ENCODE measurements at regions not wholly inside any gene's neighbourhood (a gene's known extent, or its start where the extent isn't known, plus 50 kb on each side); places are given as distances from the start of the nearest gene placed in this dataset.

GRCh38 chr2:162938387-162938786 is 99.8 kb upstream of the KCNH7 start:
- Histone ChIP-seq H3K27ac (no peak overlapping the region), H3K4me3 (no peak overlapping the region), H3K9me3 (replicated peaks) (no peaks in the 10 kb centered on the region), H3K27me3 (no peaks in the 10 kb centered on the region), H3K4me1 (no peaks in the 10 kb centered on the region), H3K36me3 (no peaks in the 10 kb centered on the region)
- no peak for DNase-seq

- H3K36me3 ChIP-seq: no peaks in the 10 kb centered on the region
- H3K4me1 ChIP-seq: no peaks in the 10 kb centered on the region
- H3K27ac ChIP-seq: no peak overlapping the region
- H3K9me3 ChIP-seq (replicated peaks): no peaks in the 10 kb centered on the region
- no peaks in the 10 kb centered on the region for H3K27me3 ChIP-seq
- no peak for DNase-seq
- no peak overlapping the region for H3K4me3 ChIP-seq
These were observed 95.6 kb upstream of the KCNH7 start for GRCh38 chr2:162934191-162934590.

- Histone ChIP-seq H3K27me3 (no peaks in the 10 kb centered on the region), H3K27ac (no peak overlapping the region), H3K4me3 (no peak overlapping the region), H3K4me1 (no peaks in the 10 kb centered on the region), H3K9me3 (replicated peaks) (no peaks in the 10 kb centered on the region), H3K36me3 (no peaks in the 10 kb centered on the region)
- no peak for DNase-seq
These were observed 93.8 kb upstream of the KCNH7 start for GRCh38 chr2:162932416-162932815.

- Histone ChIP-seq H3K9me3 (replicated peaks) (no peaks in the 10 kb centered on the region), H3K4me1 (peaks cover 8% of the 10 kb centered on the region; the same call in 1 of the 2 replicates), H3K27me3 (no peaks in the 10 kb centered on the region), H3K4me3 (no peak overlapping the region), H3K27ac (no peak overlapping the region), H3K36me3 (no peaks in the 10 kb centered on the region)
- DNase-seq: no peak
These were observed 91.0 kb upstream of the KCNH7 start for GRCh38 chr2:162929571-162929970.

GRCh38 chr2:162928356-162928755 is 89.8 kb upstream of the KCNH7 start:
- no peak for DNase-seq
- H3K4me1 ChIP-seq: peaks cover 8% of the 10 kb centered on the region; the same call in 1 of the 2 replicates
- H3K9me3 ChIP-seq (replicated peaks): no peaks in the 10 kb centered on the region
- no peak overlapping the region for H3K27ac ChIP-seq
- H3K36me3 ChIP-seq: no peaks in the 10 kb centered on the region
- H3K4me3 ChIP-seq: no peak overlapping the region
- no peaks in the 10 kb centered on the region for H3K27me3 ChIP-seq

- H3K27ac ChIP-seq: no peak overlapping the region
- DNase-seq: no peak
- no peaks in the 10 kb centered on the region for H3K36me3 ChIP-seq
- no peaks in the 10 kb centered on the region for H3K9me3 ChIP-seq (replicated peaks)
- H3K27me3 ChIP-seq: no peaks in the 10 kb centered on the region
- peaks cover 8% of the 10 kb centered on the region; the same call in 1 of the 2 replicates for H3K4me1 ChIP-seq
- no peak overlapping the region for H3K4me3 ChIP-seq
These were observed 88.3 kb upstream of the KCNH7 start for GRCh38 chr2:162926907-162927306.

GRCh38 chr2:162926501-162926900 is 87.9 kb upstream of the KCNH7 start:
- peak in 1 of 2 experiments; percentile 9 for DNase-seq
- H3K4me1 ChIP-seq: peaks cover 8% of the 10 kb centered on the region; the same call in 1 of the 2 replicates
- no peak overlapping the region for H3K4me3 ChIP-seq
- no peaks in the 10 kb centered on the region for H3K27me3 ChIP-seq
- H3K36me3 ChIP-seq: no peaks in the 10 kb centered on the region
- H3K27ac ChIP-seq: no peak overlapping the region
- no peaks in the 10 kb centered on the region for H3K9me3 ChIP-seq (replicated peaks)

- Histone ChIP-seq H3K9me3 (replicated peaks) (no peaks in the 10 kb centered on the region), H3K36me3 (no peaks in the 10 kb centered on the region), H3K4me3 (no peak overlapping the region), H3K27ac (no peak overlapping the region), H3K4me1 (peaks cover 8% of the 10 kb centered on the region; the same call in 1 of the 2 replicates), H3K27me3 (no peaks in the 10 kb centered on the region)
- DNase-seq: no peak
These were observed 87.0 kb upstream of the KCNH7 start for GRCh38 chr2:162925595-162925994.

- no peak for DNase-seq
- Histone ChIP-seq H3K4me3 (no peak overlapping the region), H3K36me3 (no peaks in the 10 kb centered on the region)
These were observed 80.5 kb upstream of the KCNH7 start for GRCh38 chr2:162919111-162919510.

GRCh38 chr2:162917626-162918025 is 79.1 kb upstream of the KCNH7 start:
- Histone ChIP-seq H3K4me3 (no peak overlapping the region), H3K36me3 (no peaks in the 10 kb centered on the region), H3K27me3 (no peaks in the 10 kb centered on the region), H3K27ac (no peak overlapping the region), H3K9me3 (replicated peaks) (no peaks in the 10 kb centered on the region), H3K4me1 (no peaks in the 10 kb centered on the region)
- no peak for DNase-seq

More at GRCh38 chr2:162919111-162919510, 80.5 kb upstream of the KCNH7 start:
- no peaks in the 10 kb centered on the region for H3K27me3 ChIP-seq
- H3K27ac ChIP-seq: no peak overlapping the region
- no peaks in the 10 kb centered on the region for H3K4me1 ChIP-seq
- no peaks in the 10 kb centered on the region for H3K9me3 ChIP-seq (replicated peaks)

GRCh38 chr2:162916286-162916801 is 77.8 kb upstream of the KCNH7 start:
- no peak overlapping the region for H3K4me3 ChIP-seq
- H3K4me1 ChIP-seq: no peaks in the 10 kb centered on the region
- no peaks in the 10 kb centered on the region for H3K27me3 ChIP-seq
- no peaks in the 10 kb centered on the region for H3K36me3 ChIP-seq
- no peak overlapping the region for H3K27ac ChIP-seq
- no peak for DNase-seq
- no peaks in the 10 kb centered on the region for H3K9me3 ChIP-seq (replicated peaks)

GRCh38 chr2:162915858-162916257 is 77.3 kb upstream of the KCNH7 start:
- no peak for DNase-seq
- Histone ChIP-seq H3K4me1 (no peaks in the 10 kb centered on the region), H3K9me3 (replicated peaks) (no peaks in the 10 kb centered on the region), H3K36me3 (no peaks in the 10 kb centered on the region), H3K27ac (no peak overlapping the region), H3K4me3 (no peak overlapping the region), H3K27me3 (no peaks in the 10 kb centered on the region)

GRCh38 chr2:162914161-162914560 is 75.6 kb upstream of the KCNH7 start:
- Histone ChIP-seq H3K4me3 (no peak overlapping the region), H3K9me3 (replicated peaks) (no peaks in the 10 kb centered on the region), H3K27ac (no peak overlapping the region), H3K36me3 (no peaks in the 10 kb centered on the region), H3K27me3 (no peaks in the 10 kb centered on the region), H3K4me1 (no peaks in the 10 kb centered on the region)
- no peak for DNase-seq

- H3K27ac ChIP-seq: no peak overlapping the region
- H3K36me3 ChIP-seq: no peaks in the 10 kb centered on the region
- DNase-seq: no peak
- H3K27me3 ChIP-seq: no peaks in the 10 kb centered on the region
- no peaks in the 10 kb centered on the region for H3K4me1 ChIP-seq
- no peaks in the 10 kb centered on the region for H3K9me3 ChIP-seq (replicated peaks)
- H3K4me3 ChIP-seq: no peak overlapping the region
These were observed 74.2 kb upstream of the KCNH7 start for GRCh38 chr2:162912787-162913186.

GRCh38 chr2:162908567-162908966 is 70.0 kb upstream of the KCNH7 start:
- H3K36me3 ChIP-seq: no peaks in the 10 kb centered on the region
- H3K27ac ChIP-seq: no peak overlapping the region
- no peaks in the 10 kb centered on the region for H3K27me3 ChIP-seq
- no peak overlapping the region for H3K4me3 ChIP-seq
- H3K4me1 ChIP-seq: no peaks in the 10 kb centered on the region
- no peak for DNase-seq
- no peaks in the 10 kb centered on the region for H3K9me3 ChIP-seq (replicated peaks)

GRCh38 chr2:162890690-162891311 is 52.2 kb upstream of the KCNH7 start:
- Histone ChIP-seq H3K36me3 (no peaks in the 10 kb centered on the region), H3K9me3 (replicated peaks) (no peaks in the 10 kb centered on the region), H3K4me1 (no peaks in the 10 kb centered on the region; the same call in 1 of the 2 replicates), H3K27me3 (no peaks in the 10 kb centered on the region), H3K4me3 (no peak overlapping the region), H3K27ac (no peak overlapping the region)
- DNase-seq: peak; percentile 26 to 74

Measured in SJCRH30 (cell line).